GM04503 (cell line): ENCODE measurements at regions not wholly inside any gene's neighbourhood (a gene's known extent, or its start where the extent isn't known, plus 50 kb on each side); places are given as distances from the start of the nearest gene placed in this dataset.

Experiments used
- DNase-seq: peaks from one replicate; pipeline ENCODE4 v3.0.0-alpha.2; 2012; ENCODE audit warnings: low read depth

- no peak for DNase-seq
Measured at GRCh38 chr10:111890046-111890445, 293.5 kb downstream of the GPAM start.

- DNase-seq: no peak
Measured at GRCh38 chr10:111916011-111916410, 267.6 kb downstream of the GPAM start.

GRCh38 chr10:111921821-111922220, 261.7 kb downstream of the GPAM start:
- no peak for DNase-seq

- no peak for DNase-seq
Measured at GRCh38 chr10:111923032-111923431, 260.5 kb downstream of the GPAM start.

- DNase-seq: no peak
Measured at GRCh38 chr10:111926286-111926685, 257.3 kb downstream of the GPAM start.

GRCh38 chr10:111933937-111934336, 249.6 kb downstream of the GPAM start:
- DNase-seq: no peak

GRCh38 chr10:111934931-111935330, 248.6 kb downstream of the GPAM start:
- DNase-seq: no peak

GRCh38 chr10:111936143-111936542, 247.4 kb downstream of the GPAM start:
- DNase-seq: no peak

- DNase-seq: no peak
Measured at GRCh38 chr10:111944331-111944730, 239.2 kb downstream of the GPAM start.

GRCh38 chr10:111953949-111954348, 229.6 kb downstream of the GPAM start:
- DNase-seq: no peak

GRCh38 chr10:111954386-111954785, 229.2 kb downstream of the GPAM start:
- DNase-seq: no peak

GRCh38 chr10:111956841-111957240, 226.7 kb downstream of the GPAM start:
- no peak for DNase-seq

GRCh38 chr10:111962951-111963350, 220.6 kb downstream of the GPAM start:
- DNase-seq: no peak

GRCh38 chr10:111967116-111967515, 216.4 kb downstream of the GPAM start:
- DNase-seq: no peak

GRCh38 chr10:111967547-111967946, 216.0 kb downstream of the GPAM start:
- DNase-seq: no peak

- DNase-seq: no peak
Measured at GRCh38 chr10:111968647-111969046, 214.9 kb downstream of the GPAM start.

GRCh38 chr10:111970111-111970510, 213.5 kb downstream of the GPAM start:
- DNase-seq: no peak

GRCh38 chr10:111972109-111972508, 211.5 kb downstream of the GPAM start:
- DNase-seq: no peak

GRCh38 chr10:111973306-111973705, 210.3 kb downstream of the GPAM start:
- DNase-seq: no peak

- DNase-seq: no peak
Measured at GRCh38 chr10:111973826-111974225, 209.7 kb downstream of the GPAM start.

GRCh38 chr10:111974325-111974724, 209.2 kb downstream of the GPAM start:
- no peak for DNase-seq

GRCh38 chr10:111976557-111976956, 207.0 kb downstream of the GPAM start:
- DNase-seq: no peak

- no peak for DNase-seq
Measured at GRCh38 chr10:111984057-111984456, 199.5 kb downstream of the GPAM start.

- DNase-seq: no peak
Measured at GRCh38 chr10:111986079-111986478, 197.5 kb downstream of the GPAM start.

- no peak for DNase-seq
Measured at GRCh38 chr10:111988646-111989045, 194.9 kb downstream of the GPAM start.
